GM12878 (cell line): ENCODE measurements at regions not wholly inside any gene's neighbourhood (a gene's known extent, or its start where the extent isn't known, plus 50 kb on each side); places are given as distances from the start of the nearest gene placed in this dataset.

Source experiments
- ATAC-seq: fragments of 200-7000 bp; cut with Tn5 transposase; 3 replicates; pipeline ENCODE4 v1.9.1; 2020; ENCODE audit warnings: mild to moderate bottlenecking, moderate library complexity
- BruUV-seq: library from RNA; stranded (reverse); fragments of 400-500 nt; replicated peaks from 2 replicates; lab custom pipeline; 2021; lab: Mats Ljungman, UMichigan
- CTCF ChIA-PET: fragments of 300-600 bp; sonication (Branson Sonifier 250); formaldehyde crosslinking; extraction: SDS; loops from one replicate; lab custom pipeline; 2021; ENCODE audit warnings: inconsistent platforms; lab: Yijun Ruan, JAX
- POLR2A ChIA-PET: fragments of 350-600 bp; formaldehyde crosslinking; extraction: SDS; loops from one replicate; lab custom pipeline; 2021; ENCODE audit warnings: inconsistent platforms; lab: Charles Lee
- RAD21 ChIA-PET: fragments of 300-600 bp; sonication (Branson Sonifier 250); formaldehyde crosslinking; loops from one replicate; lab custom pipeline; 2023; ENCODE audit warnings: antibody characterized with exemption; ENCODE audit not compliant: unreplicated experiment; lab: Charles Lee
- SMC1A ChIA-PET: fragments of 300-600 bp; sonication (Branson Sonifier 250); formaldehyde crosslinking; loops from one replicate; lab custom pipeline; 2023; ENCODE audit not compliant: unreplicated experiment, uncharacterized antibody; lab: Charles Lee
- DNase-seq: peaks from one replicate; pipeline ENCODE4 v3.0.0-alpha.2; 2011; ENCODE audit warnings: low read depth, low spot score
- FAIRE-seq: peaks from 3 replicates; lab custom pipeline; 2011; peaks lifted over from hg19 to GRCh38; lab: Jason Lieb, UNC
- H2AFZ ChIP-seq: 2 replicates; pipeline ENCODE4 v1.6.0; 2011; ENCODE audit warnings: low read depth, low read length, control low read depth; ENCODE audit not compliant: control insufficient read depth
- H3K27ac ChIP-seq: 2 replicates; pipeline ENCODE4 v1.5.1; 2011; ENCODE audit warnings: control low read depth; ENCODE audit not compliant: control insufficient read depth, insufficient read depth
- H3K27me3 ChIP-seq, 2 experiments: replicated peaks in 1 of 2; 2 replicates each; pipeline versions ENCODE4 v1.6.0 to v1.6.1; 2011; ENCODE audit warnings: low read length in 1 of 2; ENCODE audit not compliant: control insufficient read depth in 2 of 2, insufficient read depth in 2 of 2
- H3K36me3 ChIP-seq, 2 experiments: 2 replicates each; pipeline ENCODE4 v1.5.1; 2011; ENCODE audit warnings: low read length in 1 of 2; ENCODE audit not compliant: control insufficient read depth in 2 of 2, insufficient read depth in 2 of 2
- H3K4me1 ChIP-seq: 2 replicates; pipeline ENCODE4 v1.6.1; 2011; ENCODE audit warnings: mild to moderate bottlenecking, low read length, moderate library complexity, mixed read lengths; ENCODE audit not compliant: control insufficient read depth, insufficient read depth
- H3K4me2 ChIP-seq: 2 replicates; pipeline ENCODE4 v1.6.0; 2011; ENCODE audit warnings: control low read depth; ENCODE audit not compliant: control insufficient read depth, insufficient read depth
- H3K4me3 ChIP-seq: fragments of 200-600 bp; sonication (generic); 2 replicates; pipeline ENCODE4 v1.5.1; 2016
- H3K79me2 ChIP-seq: 2 replicates; pipeline ENCODE4 v1.6.0; 2011; ENCODE audit warnings: low read length; ENCODE audit not compliant: control insufficient read depth, insufficient read depth
- H3K9ac ChIP-seq: 2 replicates; pipeline ENCODE4 v1.8.0; 2011; ENCODE audit warnings: low read length, control low read depth, mixed read lengths; ENCODE audit not compliant: control insufficient read depth, insufficient read depth
- H3K9me3 ChIP-seq: replicated peaks from 3 replicates; pipeline ENCODE4 v1.5.1; 2011; ENCODE audit warnings: mild to moderate bottlenecking, low read length; ENCODE audit not compliant: control insufficient read depth, insufficient read depth
- H4K20me1 ChIP-seq: 2 replicates; pipeline ENCODE4 v1.6.0; 2011; ENCODE audit not compliant: control insufficient read depth, insufficient read depth
- CHD1 ChIP-seq: IDR thresholded peaks from 2 replicates; pipeline ENCODE4 v1.6.1; 2012; ENCODE audit warnings: low read depth, low read length, improper control_type of control experiment
- E4F1 ChIP-seq: fragments of 450-650 bp; IDR thresholded peaks from 2 replicates; pipeline ENCODE4 v1.6.1; 2018; ENCODE audit warnings: borderline replicate concordance, mild to moderate bottlenecking; ENCODE audit not compliant: partially characterized antibody
- FOS ChIP-seq: IDR thresholded peaks from 3 replicates; pipeline ENCODE4 v1.6.1; 2011; ENCODE audit warnings: borderline replicate concordance; ENCODE audit not compliant: insufficient read length; ENCODE audit errors: extremely low read depth
- KLF5 ChIP-seq: fragments of 450-650 bp; IDR thresholded peaks from 2 replicates; pipeline ENCODE4 v1.6.1; 2014; ENCODE audit warnings: mild to moderate bottlenecking; ENCODE audit not compliant: partially characterized antibody
- MEF2A ChIP-seq: IDR thresholded peaks from 2 replicates; pipeline ENCODE4 v1.6.1; 2011; ENCODE audit warnings: low read depth, mild to moderate bottlenecking, low read length, moderate library complexity; ENCODE audit not compliant: insufficient read depth
- NFIC ChIP-seq: IDR thresholded peaks from 2 replicates; pipeline ENCODE4 v1.6.1; 2012; ENCODE audit warnings: low read depth, mild to moderate bottlenecking, inconsistent platforms, low read length, moderate library complexity
- RAD21 ChIP-seq: IDR thresholded peaks from 2 replicates; pipeline ENCODE4 v1.6.1; 2011; ENCODE audit warnings: mild to moderate bottlenecking, low read depth, low read length, moderate library complexity; ENCODE audit not compliant: insufficient read depth
- ZBTB40 ChIP-seq: fragments of 450-650 bp; IDR thresholded peaks from 2 replicates; pipeline ENCODE4 v1.6.1; 2016; ENCODE audit warnings: mild to moderate bottlenecking, moderate library complexity, borderline replicate concordance
- WGBS: methylation state at CpG from one replicate; pipeline ENCODE4 v1.1.6; 2016; ENCODE audit warnings: low lambda C conversion rate; ENCODE audit not compliant: insufficient replicate concordance, insufficient coverage; ENCODE audit errors: missing lambda C conversion rate; 5-methylcytosine and 5-hydroxymethylcytosine counted together
- in situ Hi-C: fragments of 300-500 bp; cut with MboI; formaldehyde crosslinking; loops from 9 replicates; pipeline ENCODE4 v1.14.3; 2018; ENCODE audit warnings: mixed read lengths
- intact Hi-C: fragments of 100-400 bp; cut with micrococcal nuclease; formaldehyde crosslinking; loops from one replicate; pipeline ENCODE4 v1.14.2; 2022; ENCODE audit not compliant: unreplicated experiment

- no peaks in the 10 kb centered on the region for H3K36me3 ChIP-seq
- SMC1A ChIA-PET, result no interaction called here
- RAD21 ChIA-PET, result no interaction called here
- intact Hi-C loops (no loop called here), in situ Hi-C loops (no loop called here)
- H2AFZ ChIP-seq, result no peak overlapping the region
- FAIRE-seq (no peak), DNase-seq (no peak), ATAC-seq (no peak)
- POLR2A ChIA-PET, result no interaction called here
- WGBS, result 4% methylated on average over 1 of the region's 1 CpG
- no peak overlapping the region for H3K4me3 ChIP-seq
- H3K27me3 ChIP-seq, result no peaks in the 10 kb centered on the region
- no peaks in the 10 kb centered on the region for H3K9me3 ChIP-seq
- BruUV-seq, result no TSS peak
- TF ChIP-seq ZBTB40 (no peak), KLF5 (no peak), CHD1 (no peak), FOS (no peak), RAD21 (no peak), E4F1 (no peak), NFIC (no peak), MEF2A (no peak)
- H3K79me2 ChIP-seq, result no peaks in the 10 kb centered on the region
- H3K4me1 ChIP-seq, result no peaks in the 10 kb centered on the region
- H4K20me1 ChIP-seq, result no peaks in the 10 kb centered on the region
- CTCF ChIA-PET, result no interaction called here
- no peak overlapping the region for H3K9ac ChIP-seq
- H3K27ac ChIP-seq, result no peak overlapping the region
- H3K4me2 ChIP-seq, result no peak overlapping the region
These were observed 359.8 kb upstream of the FAM174A start for GRCh38 chr5:100175346-100175745.
